Keratinocyte (primary cell): ENCODE measurements at regions not wholly inside any gene's neighbourhood (a gene's known extent, or its start where the extent isn't known, plus 50 kb on each side); places are given as distances from the start of the nearest gene placed in this dataset.

Source experiments
- DNase-seq: peaks from one replicate; pipeline ENCODE4 v3.0.0-alpha.2; 2011; ENCODE audit warnings: low read depth, missing footprints, low spot score
- FAIRE-seq: peaks from 2 replicates; lab custom pipeline; 2011; peaks lifted over from hg19 to GRCh38; lab: Jason Lieb, UNC
- H2AFZ ChIP-seq: 2 replicates; pipeline ENCODE4 v1.6.0; 2012; ENCODE audit warnings: low read length, control low read depth, inconsistent platforms; ENCODE audit not compliant: control insufficient read depth
- H3K27ac ChIP-seq: 2 replicates; pipeline ENCODE4 v1.5.1; 2011; ENCODE audit warnings: low read length; ENCODE audit not compliant: control insufficient read depth, insufficient read depth
- H3K27me3 ChIP-seq: 3 replicates; pipeline ENCODE4 v1.6.0; 2011; ENCODE audit warnings: low read length; ENCODE audit not compliant: control insufficient read depth, insufficient read depth; ENCODE audit errors: extremely low read depth
- H3K36me3 ChIP-seq, 2 experiments: 2 replicates in 1 of 2; 3 replicates in 1 of 2; pipeline ENCODE4 v1.5.1; 2011; ENCODE audit warnings: low read length in 2 of 2, mild to moderate bottlenecking in 1 of 2; ENCODE audit not compliant: control insufficient read depth in 2 of 2, insufficient read depth in 2 of 2; ENCODE audit errors: extremely low read depth in 1 of 2
- H3K4me1 ChIP-seq: 3 replicates; pipeline ENCODE4 v1.5.1; 2011; ENCODE audit warnings: low read length; ENCODE audit not compliant: control insufficient read depth, insufficient read depth; ENCODE audit errors: extremely low read depth
- H3K4me2 ChIP-seq: 3 replicates; pipeline ENCODE4 v1.6.0; 2011; ENCODE audit warnings: low read depth, low read length; ENCODE audit not compliant: control insufficient read depth, insufficient read depth; ENCODE audit errors: extremely low read depth
- H3K4me3 ChIP-seq, 3 experiments: fragments of 200-600 bp in 1 of 3; sonication (generic) in 1 of 3; 2 replicates in 2 of 3; 3 replicates in 1 of 3; pipeline ENCODE4 v1.5.1; 2011 to 2016; ENCODE audit warnings: low read length in 3 of 3, mild to moderate bottlenecking in 3 of 3, control low read depth in 2 of 3, inconsistent platforms in 1 of 3, low read depth in 1 of 3, mixed read lengths in 1 of 3, mixed run types in 1 of 3, moderate library complexity in 1 of 3; ENCODE audit not compliant: control insufficient read depth in 2 of 3, insufficient read depth in 2 of 3; ENCODE audit errors: extremely low read depth in 1 of 3
- H3K79me2 ChIP-seq: 2 replicates; pipeline ENCODE4 v1.6.0; 2012; ENCODE audit warnings: low read length; ENCODE audit not compliant: control insufficient read depth, insufficient read depth
- H3K9ac ChIP-seq: 3 replicates; pipeline ENCODE4 v1.6.0; 2011; ENCODE audit warnings: low read length; ENCODE audit not compliant: control insufficient read depth, insufficient read depth; ENCODE audit errors: extremely low read depth
- H3K9me1 ChIP-seq: 3 replicates; pipeline ENCODE4 v1.6.0; 2011; ENCODE audit warnings: low read length; ENCODE audit not compliant: control insufficient read depth, insufficient read depth; ENCODE audit errors: extremely low read depth
- H3K9me3 ChIP-seq: 2 replicates; pipeline ENCODE4 v1.5.1; 2012; ENCODE audit warnings: low read depth, low read length; ENCODE audit not compliant: control insufficient read depth
- H4K20me1 ChIP-seq: 3 replicates; pipeline ENCODE4 v1.6.0; 2011; ENCODE audit warnings: low read length; ENCODE audit not compliant: control insufficient read depth, insufficient read depth; ENCODE audit errors: extremely low read depth
- EZH2 ChIP-seq: IDR thresholded peaks from one replicate; pipeline ENCODE4 v1.6.1; 2012; ENCODE audit warnings: inconsistent platforms, mild to moderate bottlenecking, low read length, moderate library complexity
- dilution Hi-C: fragments of 300-500 bp; cut with MboI; formaldehyde crosslinking; loops from one replicate; pipeline ENCODE4 v1.7.0; 2020; ENCODE audit warnings: low sequenced_read_pairs; ENCODE audit not compliant: extremely low pct_ligation_motif_present
- TF ChIP-seq, protein P1 (sequence below), 3 experiments: IDR thresholded peaks in 1 of 3; conservative IDR thresholded peaks in 1 of 3; optimal IDR thresholded peaks in 1 of 3; 2 replicates in 2 of 3; 3 replicates in 1 of 3; pipeline versions ENCODE3 to v1.5.1; 2011; ENCODE audit warnings: low read length in 3 of 3, mild to moderate bottlenecking in 3 of 3, moderate library complexity in 2 of 3, control low read depth in 1 of 3, inconsistent platforms in 1 of 3; ENCODE audit not compliant: insufficient read depth in 2 of 3; ENCODE audit errors: extremely low read depth in 1 of 3

DNA sequence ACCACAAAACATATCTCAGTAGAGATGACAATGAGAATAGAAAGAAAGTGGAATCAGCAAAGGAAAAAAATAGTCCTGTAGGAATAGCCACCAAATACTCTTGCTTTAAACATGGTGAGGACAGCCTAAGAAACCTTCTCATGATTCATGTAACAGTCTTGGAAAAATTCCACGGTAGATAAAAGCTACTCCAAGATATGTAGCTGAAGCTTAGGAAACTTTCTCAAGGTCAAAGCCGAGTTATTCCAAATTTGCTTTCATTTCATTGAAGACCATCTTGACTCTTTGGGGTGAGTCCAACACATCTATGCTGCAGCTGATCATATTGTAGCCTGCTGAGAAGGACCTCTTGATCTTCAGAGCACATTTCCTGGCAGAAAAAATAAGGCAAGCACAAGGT is 157.6 kb downstream of the PAH start:
- no peak overlapping the region for H3K27ac ChIP-seq
- no peak overlapping the region for H3K9ac ChIP-seq
- no peaks in the 10 kb centered on the region for H3K9me3 ChIP-seq
- TF ChIP-seq, protein P1, sequence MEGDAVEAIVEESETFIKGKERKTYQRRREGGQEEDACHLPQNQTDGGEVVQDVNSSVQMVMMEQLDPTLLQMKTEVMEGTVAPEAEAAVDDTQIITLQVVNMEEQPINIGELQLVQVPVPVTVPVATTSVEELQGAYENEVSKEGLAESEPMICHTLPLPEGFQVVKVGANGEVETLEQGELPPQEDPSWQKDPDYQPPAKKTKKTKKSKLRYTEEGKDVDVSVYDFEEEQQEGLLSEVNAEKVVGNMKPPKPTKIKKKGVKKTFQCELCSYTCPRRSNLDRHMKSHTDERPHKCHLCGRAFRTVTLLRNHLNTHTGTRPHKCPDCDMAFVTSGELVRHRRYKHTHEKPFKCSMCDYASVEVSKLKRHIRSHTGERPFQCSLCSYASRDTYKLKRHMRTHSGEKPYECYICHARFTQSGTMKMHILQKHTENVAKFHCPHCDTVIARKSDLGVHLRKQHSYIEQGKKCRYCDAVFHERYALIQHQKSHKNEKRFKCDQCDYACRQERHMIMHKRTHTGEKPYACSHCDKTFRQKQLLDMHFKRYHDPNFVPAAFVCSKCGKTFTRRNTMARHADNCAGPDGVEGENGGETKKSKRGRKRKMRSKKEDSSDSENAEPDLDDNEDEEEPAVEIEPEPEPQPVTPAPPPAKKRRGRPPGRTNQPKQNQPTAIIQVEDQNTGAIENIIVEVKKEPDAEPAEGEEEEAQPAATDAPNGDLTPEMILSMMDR (optimal IDR thresholded peaks at IDR 0.05 in 1 of 3, IDR thresholded peaks at IDR 0.05 in 1 of 3, conservative IDR thresholded peaks at IDR 0.05 in 1 of 3; ENCODE audit: extremely low read depth in 1 of 3, insufficient read depth in 2 of 3, low read length in 3 of 3) = no peak
- no peak for TF ChIP-seq EZH2
- H3K4me2 ChIP-seq = no peak overlapping the region
- H4K20me1 ChIP-seq = no peaks in the 10 kb centered on the region
- H3K36me3 ChIP-seq = no peaks in the 10 kb centered on the region
- no peaks in the 10 kb centered on the region for H3K27me3 ChIP-seq
- no peaks in the 10 kb centered on the region for H3K79me2 ChIP-seq
- H3K4me1 ChIP-seq = no peaks in the 10 kb centered on the region
- no peak overlapping the region for H3K4me3 ChIP-seq
- FAIRE-seq (no peak), DNase-seq (no peak)
- dilution Hi-C loops = no loop called here
- H3K9me1 ChIP-seq = no peaks in the 10 kb centered on the region
- no peak overlapping the region for H2AFZ ChIP-seq

DNA sequence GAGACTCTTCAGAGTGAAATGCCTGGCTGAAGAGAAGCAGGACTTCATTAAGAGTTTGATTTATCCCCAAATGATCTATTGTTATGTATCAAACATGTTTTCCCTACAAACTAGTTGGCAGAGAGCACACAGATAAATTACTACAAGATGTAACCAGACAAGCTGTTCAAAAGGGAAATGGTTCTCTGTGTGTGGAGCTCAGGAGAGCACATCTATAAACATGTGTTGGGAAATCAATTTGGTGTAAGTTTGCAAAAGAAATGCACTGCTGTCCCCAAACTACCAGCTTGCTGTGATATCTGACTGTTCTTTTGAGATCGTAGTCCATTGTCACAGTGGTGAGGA is 159.2 kb downstream of the PAH start:
- DNase-seq (no peak), FAIRE-seq (no peak)
- H2AFZ ChIP-seq = no peak overlapping the region
- no peaks in the 10 kb centered on the region for H3K36me3 ChIP-seq
- no peak overlapping the region for H3K27ac ChIP-seq
- no peak overlapping the region for H3K4me3 ChIP-seq
- no peaks in the 10 kb centered on the region for H3K27me3 ChIP-seq
- H4K20me1 ChIP-seq = no peaks in the 10 kb centered on the region
- H3K4me2 ChIP-seq = no peak overlapping the region
- dilution Hi-C loops = no loop called here
- H3K9me3 ChIP-seq = no peaks in the 10 kb centered on the region
- no peaks in the 10 kb centered on the region for H3K9me1 ChIP-seq
- TF ChIP-seq, protein P1 (optimal IDR thresholded peaks at IDR 0.05 in 1 of 3, IDR thresholded peaks at IDR 0.05 in 1 of 3, conservative IDR thresholded peaks at IDR 0.05 in 1 of 3; ENCODE audit: extremely low read depth in 1 of 3, insufficient read depth in 2 of 3, low read length in 3 of 3) = no peak
- no peak for TF ChIP-seq EZH2
- H3K9ac ChIP-seq = no peak overlapping the region
- no peaks in the 10 kb centered on the region for H3K4me1 ChIP-seq
- H3K79me2 ChIP-seq = no peaks in the 10 kb centered on the region
